HTR-8/SVneo (cell line): ENCODE measurements at regions not wholly inside any gene's neighbourhood (a gene's known extent, or its start where the extent isn't known, plus 50 kb on each side); places are given as distances from the start of the nearest gene placed in this dataset.
A peak's percentile ranks its signal among the peaks of the same experiment; 100 is the strongest.

Source experiments
- DNase-seq: peaks from one replicate; pipeline ENCODE4 v3.0.0; 2011; ENCODE audit warnings: low spot score, mixed read lengths; ENCODE audit not compliant: insufficient read length
- FAIRE-seq: peaks from 2 replicates; lab custom pipeline; 2011; peaks lifted over from hg19 to GRCh38; lab: Jason Lieb, UNC

DNA sequence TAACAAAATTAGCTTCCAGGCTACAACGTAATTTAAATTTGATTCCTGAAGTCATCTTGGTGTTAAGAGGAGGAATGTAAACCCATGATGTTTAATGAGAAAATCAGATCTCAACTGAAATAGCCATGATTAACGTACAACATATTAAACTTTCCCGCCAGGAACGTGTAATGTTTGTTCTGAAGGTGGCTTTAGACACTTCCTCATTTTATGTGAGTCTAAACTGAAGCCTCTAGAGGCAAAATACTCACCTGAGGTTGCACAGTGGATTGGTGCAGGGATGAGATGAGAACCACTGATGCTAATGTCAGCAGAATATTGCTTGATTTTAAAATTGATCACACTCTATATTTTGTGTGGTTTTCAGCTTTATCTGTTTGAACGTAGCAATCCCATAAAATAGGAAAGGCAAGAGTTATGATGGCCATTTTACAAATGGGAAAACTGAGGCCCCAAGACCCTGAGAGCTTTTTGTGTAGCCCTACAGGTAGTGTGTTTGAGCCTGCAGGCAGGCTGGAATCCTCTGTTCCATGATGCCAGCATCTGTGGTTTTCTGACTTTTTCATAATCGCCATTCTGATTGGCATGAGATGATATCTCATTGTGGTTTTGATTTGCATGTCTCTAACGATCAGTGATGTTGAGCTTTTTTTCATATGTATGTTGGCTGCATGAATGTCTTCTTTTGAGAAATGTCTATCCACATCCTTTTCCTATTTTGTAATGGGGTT is 243.7 kb upstream of the BMPER start:
- DNase-seq: no peak

GRCh38 chr7:33666531-33666930 is 238.8 kb upstream of the BMPER start:
- no peak for DNase-seq
- no peak for FAIRE-seq

More for the DNA sequence above, 243.7 kb upstream of the BMPER start:
- no peak for FAIRE-seq

GRCh38 chr7:33667196-33667595 is 238.1 kb upstream of the BMPER start:
- no peak for DNase-seq
- FAIRE-seq: no peak

GRCh38 chr7:33669251-33669670 is 236.1 kb upstream of the BMPER start:
- FAIRE-seq (no peak), DNase-seq (peak; percentile 26)

DNA sequence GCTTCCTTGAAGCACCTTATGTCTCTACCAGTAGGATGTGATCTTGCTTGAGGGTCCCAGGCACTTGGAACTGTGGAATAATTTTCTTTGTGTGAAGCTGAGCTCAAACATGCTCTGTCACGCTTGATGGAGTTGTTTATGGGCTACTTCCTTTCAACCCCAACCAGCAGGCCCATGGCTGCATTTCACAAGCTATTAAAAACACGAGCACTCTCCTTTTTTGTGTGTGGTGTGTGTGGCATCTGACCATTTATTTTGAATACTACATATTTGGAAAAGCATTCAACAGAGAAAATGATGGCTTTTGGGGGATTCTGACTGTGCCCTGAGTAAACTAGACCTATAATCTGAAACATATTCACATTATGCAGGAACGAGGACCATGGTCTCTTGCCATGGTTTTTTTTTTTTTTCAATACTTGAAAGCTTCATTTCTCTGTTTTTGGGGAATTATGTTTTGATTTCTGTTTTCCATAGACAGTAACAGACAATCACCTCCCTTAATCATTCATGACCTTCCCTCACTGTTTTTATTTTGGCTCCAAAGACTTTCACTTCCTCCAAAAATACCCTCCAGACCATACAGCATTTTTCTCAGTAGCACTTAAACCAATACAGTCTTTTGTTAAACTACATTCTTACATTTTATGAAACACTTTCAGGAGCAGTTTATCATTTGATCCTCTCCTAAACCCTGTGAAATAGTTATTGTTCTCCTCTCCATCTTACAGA is 233.6 kb upstream of the BMPER start:
- DNase-seq (no peak), FAIRE-seq (no peak)

- DNase-seq: no peak
- FAIRE-seq: no peak
Measured at GRCh38 chr7:33673029-33673700, 232.2 kb upstream of the BMPER start.

DNA sequence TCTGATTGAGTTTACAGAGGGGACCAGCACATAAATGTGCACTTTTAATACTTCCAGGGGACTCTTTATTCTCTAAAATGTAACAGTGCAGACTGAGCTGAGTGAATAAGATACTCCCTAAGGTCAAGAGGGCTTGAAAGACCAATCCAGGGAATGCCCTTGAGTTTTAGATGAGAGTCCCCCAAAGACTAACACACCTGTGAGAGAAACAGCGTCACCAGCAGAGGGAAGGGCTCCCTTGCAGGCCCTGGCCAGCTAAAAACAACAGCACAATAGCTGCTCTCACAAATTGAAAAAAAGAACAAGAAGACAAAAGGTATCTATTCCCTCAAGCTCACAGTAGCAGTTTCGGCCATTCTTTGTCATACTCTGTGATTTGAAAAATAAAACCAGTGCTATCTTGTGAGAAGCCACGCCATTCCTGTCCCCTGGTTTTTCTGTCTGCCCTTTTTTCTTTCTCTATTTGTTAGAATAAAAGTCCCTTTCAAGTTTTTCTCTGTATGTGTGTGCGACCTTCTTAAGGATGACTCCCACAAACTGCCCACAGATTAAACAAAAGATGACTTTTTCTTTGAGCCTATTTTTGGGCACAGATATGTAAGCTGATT is 230.4 kb upstream of the BMPER start:
- no peak for FAIRE-seq

GRCh38 chr7:33677556-33677955 is 227.8 kb upstream of the BMPER start:
- FAIRE-seq: no peak
- no peak for DNase-seq

More for the DNA sequence above, 230.4 kb upstream of the BMPER start:
- no peak for DNase-seq

GRCh38 chr7:33678569-33679335 is 226.6 kb upstream of the BMPER start:
- no peak for FAIRE-seq
- no peak for DNase-seq

GRCh38 chr7:33680682-33681081 is 224.7 kb upstream of the BMPER start:
- FAIRE-seq: no peak
- DNase-seq: no peak

- FAIRE-seq (no peak), DNase-seq (no peak)
Measured at GRCh38 chr7:33685503-33685902, 219.8 kb upstream of the BMPER start.

- DNase-seq: no peak
- FAIRE-seq: no peak
Measured at GRCh38 chr7:33685981-33686683, 219.2 kb upstream of the BMPER start.

DNA sequence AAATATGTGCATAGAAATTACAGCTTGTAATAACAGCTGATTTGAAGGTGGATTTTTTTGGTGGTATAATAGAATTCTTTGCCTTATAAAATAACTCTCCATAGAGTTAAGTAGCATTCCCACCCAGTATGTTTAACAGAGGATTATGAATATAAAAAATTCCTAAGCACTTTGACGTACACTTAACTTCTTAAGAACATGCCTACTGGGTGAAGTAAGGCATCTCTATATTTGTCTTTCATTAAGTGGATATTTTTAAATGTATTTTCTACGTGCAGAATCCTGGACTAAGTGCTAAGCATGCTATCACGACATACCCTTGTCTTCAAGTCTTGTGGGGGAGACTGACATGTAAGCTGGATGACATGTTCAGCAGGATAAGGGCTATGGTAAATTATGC is 217.7 kb upstream of the BMPER start:
- no peak for DNase-seq
- no peak for FAIRE-seq

GRCh38 chr7:33691180-33691579 is 214.2 kb upstream of the BMPER start:
- no peak for FAIRE-seq
- no peak for DNase-seq

DNA sequence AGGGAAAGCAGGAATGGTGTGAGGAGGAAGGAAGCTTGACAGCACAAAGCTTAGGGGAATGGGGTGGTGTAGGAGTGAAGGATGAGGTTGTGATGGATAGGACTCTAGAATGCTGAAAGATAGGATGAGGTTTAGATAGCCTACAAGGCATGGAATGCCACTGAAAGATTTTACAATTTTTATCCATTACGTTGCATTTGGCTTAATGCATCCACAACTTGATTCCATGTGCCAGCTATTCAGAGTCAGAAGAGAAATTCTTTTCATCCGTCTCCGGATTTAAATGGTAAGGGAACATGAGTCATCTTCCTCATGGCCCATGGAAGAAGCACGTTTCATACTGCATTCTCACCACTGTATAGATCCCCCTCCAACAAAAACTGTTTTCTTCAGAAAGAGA is 212.4 kb upstream of the BMPER start:
- DNase-seq (peak; percentile 34), FAIRE-seq (no peak)

- FAIRE-seq (no peak), DNase-seq (no peak)
Measured at GRCh38 chr7:33694006-33694405, 211.3 kb upstream of the BMPER start.

DNA sequence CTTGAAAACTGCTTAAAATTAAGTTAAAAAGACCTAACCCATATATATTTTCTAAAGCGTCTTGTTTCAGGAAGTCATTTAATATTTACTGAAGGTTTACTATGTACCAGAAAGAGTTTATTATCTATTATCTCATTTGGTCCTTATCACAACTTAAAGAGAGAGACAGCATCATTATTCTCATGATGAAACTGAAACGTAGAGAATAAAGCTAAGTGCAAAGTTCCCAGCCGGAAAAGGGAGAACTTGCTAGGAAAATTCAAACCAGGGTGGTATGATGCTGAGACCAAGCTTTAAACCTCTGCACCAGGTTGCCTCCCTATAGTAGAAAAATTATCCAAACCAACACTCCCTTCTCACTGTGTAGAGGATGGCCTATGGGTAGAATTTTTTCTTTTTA is 207.7 kb upstream of the BMPER start:
- FAIRE-seq: no peak
- no peak for DNase-seq

GRCh38 chr7:33698041-33698440 is 207.3 kb upstream of the BMPER start:
- DNase-seq (no peak), FAIRE-seq (no peak)

DNA sequence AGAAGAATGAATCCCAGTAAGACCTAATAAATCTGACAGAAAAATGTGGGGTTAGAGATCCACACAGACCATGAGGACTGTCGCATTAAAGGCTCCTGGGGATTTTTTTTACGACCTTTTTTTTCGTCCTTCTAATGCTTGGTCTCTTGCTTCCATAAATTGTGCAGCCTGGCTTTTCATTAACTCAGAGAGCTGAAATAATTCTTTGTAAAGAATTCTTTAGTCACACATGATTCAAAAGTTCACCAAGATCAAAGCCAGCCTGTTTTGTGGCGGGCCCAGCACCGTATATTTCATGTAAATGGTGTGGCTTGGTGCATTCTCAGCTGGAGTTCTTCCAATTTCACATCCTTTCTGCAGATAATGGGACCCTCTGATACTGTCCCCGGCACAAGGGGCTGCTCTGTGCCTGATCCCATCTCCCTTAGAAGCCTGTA is 206.6 kb upstream of the BMPER start:
- DNase-seq: no peak
- FAIRE-seq: no peak
